ENCODE measurements at regions not wholly inside any gene's neighbourhood (a gene's known extent, or its start where the extent isn't known, plus 50 kb on each side); places are given as distances from the start of the nearest gene placed in this dataset.

DNA sequence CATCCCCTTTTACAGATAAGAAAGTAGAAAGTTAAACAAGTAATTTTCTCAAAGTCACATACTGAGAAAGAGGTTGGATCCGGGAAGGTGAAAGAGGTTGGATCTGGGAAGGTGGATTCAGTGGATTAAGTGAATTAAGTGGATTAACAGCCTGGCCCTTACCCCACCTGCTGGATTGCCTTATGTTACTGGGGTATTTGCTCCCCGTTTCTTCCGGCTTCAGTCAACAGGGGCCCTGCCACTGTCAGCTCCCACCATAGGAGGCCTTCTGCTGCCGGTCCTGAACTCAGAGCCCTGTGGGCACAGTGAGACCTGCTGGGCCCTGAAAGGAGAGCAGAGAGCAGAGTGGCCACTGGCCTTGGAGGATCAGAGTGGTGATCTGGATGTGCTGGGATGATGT, 113.2 kb downstream of the VAPA start:
- no peak for DNase-seq (ENCODE audit: low read depth, low spot score)
- Histone ChIP-seq H3K9ac (ENCODE audit: insufficient read length) (no peak overlapping the region), H3K4me3 (no peak overlapping the region), H3K27ac (no peak overlapping the region), H3K9me3 (ENCODE audit: low read depth, low read length) (no peaks in the 10 kb centered on the region), H3K36me3 (ENCODE audit: insufficient read depth, low read length) (no peaks in the 10 kb centered on the region)
- TF ChIP-seq POLR2AphosphoS5 (IDR thresholded peaks at IDR 0.05; ENCODE audit: borderline replicate concordance, low read depth, low read length) (no peak), FOXP2 (optimal IDR thresholded peaks at IDR 0.05; ENCODE audit: control extremely low read depth, extremely low read length, insufficient read depth) (no peak), EZH2 (IDR thresholded peaks at IDR 0.05) (no peak)

DNA sequence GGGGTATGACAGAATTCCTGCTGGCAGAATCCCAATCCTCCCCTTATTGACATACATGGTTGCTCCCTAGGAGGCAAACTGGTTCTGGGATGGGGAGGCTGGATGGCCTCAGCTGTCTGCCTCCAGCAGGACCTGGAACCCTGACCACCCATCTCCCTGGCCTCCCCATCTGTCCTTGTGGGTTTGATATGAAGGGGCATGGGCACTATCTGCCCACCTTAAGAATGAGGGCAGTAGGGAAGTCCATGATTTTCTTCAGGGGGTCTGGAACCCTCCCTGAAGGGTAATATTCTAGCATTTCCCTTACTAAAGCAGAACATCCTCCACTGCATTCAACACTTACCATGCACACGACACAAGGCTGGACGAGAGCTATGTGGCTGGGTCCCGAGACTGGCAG, 113.6 kb downstream of the VAPA start:
- no peak overlapping the region for H3K27ac ChIP-seq
- no peaks in the 10 kb centered on the region for H3K9me3 ChIP-seq (ENCODE audit: low read depth, low read length)
- TF ChIP-seq POLR2AphosphoS5 (IDR thresholded peaks at IDR 0.05; ENCODE audit: borderline replicate concordance, low read depth, low read length) = no peak
- no peak for TF ChIP-seq EZH2 (IDR thresholded peaks at IDR 0.05)
- no peak for TF ChIP-seq FOXP2 (optimal IDR thresholded peaks at IDR 0.05; ENCODE audit: control extremely low read depth, extremely low read length, insufficient read depth)

DNA sequence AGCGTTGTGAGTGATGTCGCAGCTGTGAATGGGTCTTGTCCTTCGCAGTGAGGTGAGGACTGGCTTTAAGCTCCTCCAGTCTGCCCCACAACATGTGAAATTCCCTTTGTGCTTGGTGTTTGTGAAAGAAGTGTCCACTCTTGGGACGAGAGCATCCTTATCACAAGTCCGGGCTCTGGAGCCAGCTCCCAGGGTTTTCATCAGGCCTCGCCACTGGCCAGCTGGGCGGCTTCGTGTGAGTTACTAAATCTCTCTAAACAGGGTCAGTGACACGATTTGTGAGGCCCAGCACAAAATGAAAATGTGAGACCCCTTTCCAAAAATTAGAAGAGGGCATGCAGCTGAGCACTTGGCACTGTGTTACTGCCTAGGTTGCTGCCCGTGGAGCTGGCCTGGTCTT, 115.9 kb downstream of the VAPA start:
- Histone ChIP-seq H3K9ac (ENCODE audit: insufficient read length) (no peak overlapping the region), H3K4me3 (no peak overlapping the region), H3K27ac (no peak overlapping the region), H3K36me3 (ENCODE audit: insufficient read depth, low read length) (no peaks in the 10 kb centered on the region), H3K9me3 (ENCODE audit: low read depth, low read length) (no peaks in the 10 kb centered on the region)
- TF ChIP-seq POLR2AphosphoS5 (IDR thresholded peaks at IDR 0.05; ENCODE audit: borderline replicate concordance, low read depth, low read length) = no peak
- no peak for TF ChIP-seq EZH2 (IDR thresholded peaks at IDR 0.05)
- TF ChIP-seq FOXP2 (optimal IDR thresholded peaks at IDR 0.05; ENCODE audit: control extremely low read depth, extremely low read length, insufficient read depth) = no peak
- no peak for DNase-seq (ENCODE audit: low read depth, low spot score)

More for the DNA sequence above, 113.6 kb downstream of the VAPA start:
- Histone ChIP-seq H3K9ac (ENCODE audit: insufficient read length) (no peak overlapping the region), H3K4me3 (no peak overlapping the region), H3K36me3 (ENCODE audit: insufficient read depth, low read length) (no peaks in the 10 kb centered on the region)
- no peak for DNase-seq (ENCODE audit: low read depth, low spot score)

DNA sequence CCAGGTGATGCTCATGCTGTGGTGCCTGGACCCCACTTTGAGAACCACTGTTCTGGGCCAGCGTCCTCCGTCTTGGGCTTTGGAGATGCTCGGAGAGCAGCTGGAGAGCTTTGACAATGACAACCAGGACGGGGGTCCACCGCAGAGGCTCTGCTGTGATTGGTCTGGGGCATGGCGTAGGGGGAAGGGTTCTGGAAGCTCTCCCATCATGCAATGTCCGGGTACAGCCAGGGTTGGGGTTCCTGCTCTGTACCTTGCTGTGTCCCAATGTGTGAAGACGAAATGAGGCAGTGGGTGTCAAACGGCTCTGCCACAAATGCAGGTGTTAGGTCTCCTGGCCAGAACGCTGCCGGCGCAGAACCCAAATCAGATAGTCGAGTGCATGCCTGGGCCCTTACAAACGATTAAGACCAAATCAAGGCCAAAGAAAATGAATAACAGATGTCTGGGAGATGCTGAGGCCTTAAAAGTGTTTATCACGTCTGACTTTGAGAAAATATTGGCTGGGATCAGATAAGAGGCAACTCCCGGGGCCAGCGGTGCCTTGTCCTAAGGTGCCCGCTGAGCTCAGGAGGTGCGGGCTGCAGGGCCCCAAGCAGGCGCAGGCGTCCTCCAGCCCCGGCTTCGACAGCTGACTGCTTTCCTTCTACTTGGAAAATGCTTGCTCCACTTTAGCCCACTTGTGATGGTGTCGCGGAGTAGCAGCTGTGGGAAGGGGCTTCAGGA, 117.2 kb downstream of the VAPA start:
- Histone ChIP-seq H3K27ac (no peak overlapping the region), H3K4me3 (no peak overlapping the region), H3K9me3 (ENCODE audit: low read depth, low read length) (no peaks in the 10 kb centered on the region), H3K36me3 (ENCODE audit: insufficient read depth, low read length) (no peaks in the 10 kb centered on the region), H3K9ac (ENCODE audit: insufficient read length) (no peak overlapping the region)
- TF ChIP-seq EZH2 (IDR thresholded peaks at IDR 0.05) = no peak
- TF ChIP-seq POLR2AphosphoS5 (IDR thresholded peaks at IDR 0.05; ENCODE audit: borderline replicate concordance, low read depth, low read length) = no peak
- TF ChIP-seq FOXP2 (optimal IDR thresholded peaks at IDR 0.05; ENCODE audit: control extremely low read depth, extremely low read length, insufficient read depth) = no peak
- DNase-seq (ENCODE audit: low read depth, low spot score) = no peak

DNA sequence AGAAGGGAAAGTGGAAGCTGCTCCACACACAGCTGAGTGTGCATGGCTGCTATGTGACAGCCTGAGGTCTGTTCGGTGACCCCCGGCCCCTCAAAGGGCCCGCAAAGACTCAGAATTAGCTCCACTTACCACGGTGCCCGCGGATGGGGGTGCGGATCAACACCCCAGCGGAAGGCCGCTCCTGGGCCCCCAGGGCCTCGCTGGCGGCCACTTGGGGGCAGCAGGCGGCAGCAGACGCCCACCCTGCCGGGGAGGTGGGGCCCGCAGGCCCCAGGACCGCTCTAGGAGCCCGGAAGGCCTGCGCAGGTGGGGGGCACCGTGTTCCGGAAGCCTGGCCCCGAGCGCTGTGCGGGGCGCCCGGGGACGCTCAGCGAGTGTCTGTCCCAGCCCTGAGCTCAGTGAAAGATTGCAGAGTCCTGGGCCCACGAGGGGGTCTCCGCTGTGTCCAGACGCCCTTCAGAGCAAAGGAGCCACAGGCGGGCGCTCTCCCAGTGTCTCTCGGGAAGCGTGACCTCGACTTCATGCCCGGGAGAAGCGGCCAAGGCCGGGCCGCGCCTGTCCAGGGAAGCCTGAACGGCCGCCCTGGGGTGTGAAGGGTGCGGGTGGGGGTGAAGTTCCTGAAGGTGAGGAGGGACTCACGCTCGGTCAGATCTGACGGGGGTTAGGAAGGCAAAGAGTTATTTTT, 118.7 kb downstream of the VAPA start:
- Histone ChIP-seq H3K27ac (no peak overlapping the region), H3K36me3 (ENCODE audit: insufficient read depth, low read length) (no peaks in the 10 kb centered on the region), H3K9me3 (ENCODE audit: low read depth, low read length) (no peaks in the 10 kb centered on the region), H3K4me3 (no peak overlapping the region), H3K9ac (ENCODE audit: insufficient read length) (no peak overlapping the region)
- TF ChIP-seq EZH2 (IDR thresholded peaks at IDR 0.05) (no peak), FOXP2 (optimal IDR thresholded peaks at IDR 0.05; ENCODE audit: control extremely low read depth, extremely low read length, insufficient read depth) (no peak), POLR2AphosphoS5 (IDR thresholded peaks at IDR 0.05; ENCODE audit: borderline replicate concordance, low read depth, low read length) (no peak)
- no peak for DNase-seq (ENCODE audit: low read depth, low spot score)

DNA sequence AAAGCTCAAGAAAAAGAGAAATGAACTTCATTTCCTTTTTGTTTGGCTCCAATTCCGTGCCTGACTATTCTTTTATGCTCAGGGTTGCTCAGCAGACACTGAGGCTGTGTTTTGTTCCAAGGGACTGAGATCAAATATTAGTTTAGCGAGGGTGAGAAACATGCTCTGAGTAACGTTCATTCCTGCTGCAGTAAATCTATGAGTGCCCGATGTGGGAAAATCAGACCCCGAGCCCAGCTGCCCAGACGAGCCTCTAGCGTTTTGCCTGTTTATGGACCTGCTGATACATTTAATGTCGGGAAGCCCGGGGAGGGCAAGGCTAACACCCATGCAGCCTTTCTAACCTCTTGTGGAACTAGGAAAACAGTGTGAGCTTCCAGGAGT, 119.2 kb downstream of the VAPA start:
- no peak overlapping the region for H3K4me3 ChIP-seq
- no peak overlapping the region for H3K27ac ChIP-seq
- H3K36me3 ChIP-seq (ENCODE audit: insufficient read depth, low read length) = no peaks in the 10 kb centered on the region
- H3K9ac ChIP-seq (ENCODE audit: insufficient read length) = no peak overlapping the region
- TF ChIP-seq POLR2AphosphoS5 (IDR thresholded peaks at IDR 0.05; ENCODE audit: borderline replicate concordance, low read depth, low read length) (no peak), EZH2 (IDR thresholded peaks at IDR 0.05) (no peak), FOXP2 (optimal IDR thresholded peaks at IDR 0.05; ENCODE audit: control extremely low read depth, extremely low read length, insufficient read depth) (no peak)
- no peak for DNase-seq (ENCODE audit: low read depth, low spot score)
- no peaks in the 10 kb centered on the region for H3K9me3 ChIP-seq (ENCODE audit: low read depth, low read length)

DNA sequence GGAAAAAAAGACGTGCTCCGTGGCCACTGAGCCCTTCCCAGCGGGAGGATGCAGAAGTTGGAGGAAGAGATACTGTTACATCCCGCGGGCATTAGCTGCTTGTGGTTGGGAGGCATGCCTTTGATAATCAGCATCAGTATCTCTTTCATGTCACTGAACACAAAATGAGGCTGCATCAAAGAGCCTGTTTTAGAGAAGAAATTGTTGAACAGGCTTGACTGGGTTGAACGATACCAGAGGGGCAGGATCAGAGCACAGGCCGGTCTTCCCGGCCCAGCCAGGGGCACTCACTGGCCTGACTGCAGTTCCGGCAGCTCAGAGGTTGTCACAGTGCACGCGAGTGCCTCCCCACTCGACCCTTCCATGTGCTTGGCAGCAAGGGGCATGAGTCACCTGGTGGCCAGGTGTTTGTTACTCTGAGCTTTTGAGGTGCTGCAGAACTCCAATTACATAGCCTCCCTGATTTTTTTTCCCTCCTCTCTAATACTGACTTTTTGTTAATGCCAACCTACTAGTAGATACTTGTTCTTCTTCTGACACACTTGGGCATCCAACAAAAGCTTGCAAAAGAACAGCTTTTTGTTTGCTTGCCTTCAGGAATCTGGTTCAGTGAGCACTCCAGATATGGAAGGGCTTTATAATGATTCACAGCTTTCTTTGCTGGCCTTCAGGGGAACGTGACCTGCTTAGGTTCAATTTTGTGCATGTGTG, 121.6 kb downstream of the VAPA start:
- TF ChIP-seq POLR2AphosphoS5 (IDR thresholded peaks at IDR 0.05; ENCODE audit: borderline replicate concordance, low read depth, low read length) = no peak
- TF ChIP-seq EZH2 (IDR thresholded peaks at IDR 0.05) = no peak
- no peak for TF ChIP-seq FOXP2 (optimal IDR thresholded peaks at IDR 0.05; ENCODE audit: control extremely low read depth, extremely low read length, insufficient read depth)
- Histone ChIP-seq H3K9ac (ENCODE audit: insufficient read length) (no peak overlapping the region), H3K4me3 (no peak overlapping the region), H3K9me3 (ENCODE audit: low read depth, low read length) (no peaks in the 10 kb centered on the region), H3K36me3 (ENCODE audit: insufficient read depth, low read length) (no peaks in the 10 kb centered on the region), H3K27ac (no peak overlapping the region)
- no peak for DNase-seq (ENCODE audit: low read depth, low spot score)

DNA sequence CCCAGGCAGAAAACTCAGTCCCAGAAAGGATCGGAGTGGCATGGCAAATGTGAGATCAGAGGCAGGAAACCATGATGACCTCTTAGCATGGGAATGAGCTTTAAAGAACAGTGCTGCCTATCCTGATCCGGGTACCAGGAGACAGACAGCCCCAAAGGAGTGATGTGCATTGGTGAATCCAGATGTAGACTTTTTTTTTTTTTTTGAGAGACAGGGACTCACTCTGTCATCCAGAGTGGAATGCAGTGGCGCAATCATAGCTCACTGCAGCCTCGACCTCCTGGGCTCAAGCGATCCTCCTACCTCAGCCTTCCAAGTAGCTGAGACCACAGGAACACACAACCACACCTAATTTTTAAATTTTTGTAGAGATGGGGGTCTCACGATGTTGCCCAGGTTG, 122.7 kb downstream of the VAPA start:
- H3K27ac ChIP-seq = no peak overlapping the region
- peaks cover 4% of the 10 kb centered on the region; the same call in 1 of the 2 replicates for H3K9me3 ChIP-seq (ENCODE audit: low read depth, low read length)
- TF ChIP-seq POLR2AphosphoS5 (IDR thresholded peaks at IDR 0.05; ENCODE audit: borderline replicate concordance, low read depth, low read length) = no peak
- TF ChIP-seq EZH2 (IDR thresholded peaks at IDR 0.05) = no peak
- TF ChIP-seq FOXP2 (optimal IDR thresholded peaks at IDR 0.05; ENCODE audit: control extremely low read depth, extremely low read length, insufficient read depth) = no peak
- H3K36me3 ChIP-seq (ENCODE audit: insufficient read depth, low read length) = no peaks in the 10 kb centered on the region
- no peak overlapping the region for H3K4me3 ChIP-seq
- H3K9ac ChIP-seq (ENCODE audit: insufficient read length) = no peak overlapping the region
- no peak for DNase-seq (ENCODE audit: low read depth, low spot score)
